Natural killer cell (primary cell): ENCODE measurements at regions not wholly inside any gene's neighbourhood (a gene's known extent, or its start where the extent isn't known, plus 50 kb on each side); places are given as distances from the start of the nearest gene placed in this dataset.

Experiments used
- ATAC-seq, 3 donors: fragments of 150-1000 bp in 2 of 3; fragments of 200-7000 bp in 1 of 3; cut with Tn5 transposase; 1 replicate in 1 of 3; 2 replicates in 2 of 3; pipeline ENCODE4 v1.10.0; 2021; ENCODE audit warnings: mild to moderate bottlenecking in 2 of 3, moderate library complexity in 2 of 3
- DNase-seq, 2 donors: peaks; one replicate each; pipeline versions ENCODE4 v3.0.0 to v3.0.0-alpha.2; 2013 to 2021; ENCODE audit warnings: mixed read lengths in 1 of 2
- H3K27ac ChIP-seq: one replicate; pipeline ENCODE4 v1.5.1; 2013; ENCODE audit warnings: mild to moderate bottlenecking, low read length
- H3K27me3 ChIP-seq: one replicate; pipeline ENCODE4 v1.6.1; 2013; ENCODE audit warnings: low read length; ENCODE audit not compliant: control insufficient read depth, insufficient read depth
- H3K36me3 ChIP-seq: one replicate; pipeline ENCODE4 v1.6.1; 2013; ENCODE audit warnings: low read length; ENCODE audit not compliant: control insufficient read depth, insufficient read depth
- H3K4me1 ChIP-seq: one replicate; pipeline ENCODE4 v1.6.1; 2013; ENCODE audit warnings: low read length; ENCODE audit not compliant: control insufficient read depth, insufficient read depth
- H3K4me3 ChIP-seq: one replicate; pipeline ENCODE4 v1.5.1; 2013; ENCODE audit warnings: low read length
- H3K9me3 ChIP-seq: one replicate; pipeline ENCODE4 v1.6.1; 2013; ENCODE audit warnings: low read length; ENCODE audit not compliant: control insufficient read depth, insufficient read depth
- H3K27ac Mint-ChIP-seq, 2 donors: one replicate each; pipeline ENCODE4 v1.8.0; 2022; ENCODE audit warnings: mild to moderate bottlenecking in 2 of 2, mixed read lengths in 2 of 2, moderate library complexity in 1 of 2
- H3K27me3 Mint-ChIP-seq, 2 donors: one replicate each; pipeline ENCODE4 v1.8.0; 2022; ENCODE audit warnings: low read depth in 2 of 2, mixed read lengths in 2 of 2
- H3K36me3 Mint-ChIP-seq: one replicate; pipeline ENCODE4 v1.8.0; 2022; ENCODE audit warnings: mixed read lengths
- H3K4me1 Mint-ChIP-seq, 2 donors: one replicate each; pipeline ENCODE4 v1.8.0; 2022; ENCODE audit warnings: mixed read lengths in 2 of 2
- H3K4me3 Mint-ChIP-seq: one replicate; pipeline ENCODE4 v1.8.0; 2022; ENCODE audit warnings: mild to moderate bottlenecking, moderate library complexity, mixed read lengths
- H3K9me3 Mint-ChIP-seq, 2 donors: one replicate each; pipeline ENCODE4 v1.8.0; 2022; ENCODE audit warnings: mixed read lengths in 2 of 2
- CTCF ChIP-seq: fragments of 200-600 bp; IDR thresholded peaks from one replicate; pipeline ENCODE4 v1.8.0; 2022; ENCODE audit warnings: antibody characterized with exemption
- WGBS: methylation state at CpG from one replicate; pipeline ENCODE4 v1.1.7; 2013; ENCODE audit warnings: missing lambda C conversion rate; ENCODE audit not compliant: insufficient coverage; 5-methylcytosine and 5-hydroxymethylcytosine counted together
- intact Hi-C: fragments of 100-400 bp; cut with micrococcal nuclease; formaldehyde crosslinking; loops from one replicate; pipeline ENCODE4 v1.14.2; 2022

GRCh38 chr9:20199111-20199510 lies 410.3 kb upstream of the SLC24A2 start:
- H3K27me3 ChIP-seq, result no peaks in the 10 kb centered on the region
- H3K4me3 Mint-ChIP-seq, result no peak overlapping the region
- no peaks in the 10 kb centered on the region for H3K9me3 ChIP-seq
- H3K27ac Mint-ChIP-seq, result no peak overlapping the region
- intact Hi-C loops, result no loop called here
- ATAC-seq (no peak), DNase-seq (no peak)
- peaks cover 3 to 5% of the 10 kb centered on the region in 2 donors for H3K9me3 Mint-ChIP-seq
- TF ChIP-seq CTCF, result no peak
- no peaks in the 10 kb centered on the region for H3K36me3 ChIP-seq
- WGBS, result 97% methylated on average over 2 of the region's 2 CpGs
- no peaks in the 10 kb centered on the region for H3K36me3 Mint-ChIP-seq
- no peaks in the 10 kb centered on the region for H3K4me1 ChIP-seq
- no peak overlapping the region for H3K4me3 ChIP-seq
- peaks cover 2 to 23% of the 10 kb centered on the region in 2 donors for H3K27me3 Mint-ChIP-seq
- H3K4me1 Mint-ChIP-seq, result peaks cover 0 to 5% of the 10 kb centered on the region in 2 donors
- no peak overlapping the region for H3K27ac ChIP-seq

GRCh38 chr9:20197976-20198685 lies 409.3 kb upstream of the SLC24A2 start:
- intact Hi-C loops, result no loop called here
- no peaks in the 10 kb centered on the region for H3K4me1 ChIP-seq
- H3K36me3 Mint-ChIP-seq, result no peaks in the 10 kb centered on the region
- H3K9me3 ChIP-seq, result no peaks in the 10 kb centered on the region
- no peak overlapping the region for H3K4me3 ChIP-seq
- no peak overlapping the region for H3K4me3 Mint-ChIP-seq
- peaks cover 0 to 5% of the 10 kb centered on the region in 2 donors for H3K4me1 Mint-ChIP-seq
- H3K36me3 ChIP-seq, result no peaks in the 10 kb centered on the region
- WGBS, result 89% methylated on average over 6 of the region's 7 CpGs
- H3K27me3 Mint-ChIP-seq, result peaks cover 2 to 17% of the 10 kb centered on the region in 2 donors
- no peak for DNase-seq
- no peaks in the 10 kb centered on the region for H3K27me3 ChIP-seq
- H3K27ac ChIP-seq, result no peak overlapping the region
- no peak overlapping the region for H3K27ac Mint-ChIP-seq
- peaks cover 3 to 5% of the 10 kb centered on the region in 2 donors for H3K9me3 Mint-ChIP-seq
- TF ChIP-seq CTCF, result no peak
- ATAC-seq, result no peak

GRCh38 chr9:20191228-20191840 lies 402.5 kb upstream of the SLC24A2 start:
- no peak for ATAC-seq
- 95% methylated on average over 3 of the region's 4 CpGs for WGBS
- no peaks in the 10 kb centered on the region for H3K4me1 ChIP-seq
- H3K36me3 Mint-ChIP-seq, result no peaks in the 10 kb centered on the region
- H3K27ac ChIP-seq, result no peak overlapping the region
- H3K4me1 Mint-ChIP-seq, result no peaks in the 10 kb centered on the region
- no peak overlapping the region for H3K27ac Mint-ChIP-seq
- no peak for DNase-seq
- H3K36me3 ChIP-seq, result no peaks in the 10 kb centered on the region
- H3K4me3 ChIP-seq, result no peak overlapping the region
- H3K9me3 ChIP-seq, result no peaks in the 10 kb centered on the region
- H3K27me3 ChIP-seq, result no peaks in the 10 kb centered on the region
- intact Hi-C loops, result no loop called here
- peaks cover 0 to 8% of the 10 kb centered on the region in 2 donors for H3K27me3 Mint-ChIP-seq
- no peak overlapping the region for H3K4me3 Mint-ChIP-seq
- peaks cover 3 to 5% of the 10 kb centered on the region in 2 donors for H3K9me3 Mint-ChIP-seq
- no peak for TF ChIP-seq CTCF
